Trophoblast cell (in vitro differentiated cells and primary cell): ENCODE measurements at regions not wholly inside any gene's neighbourhood (a gene's known extent, or its start where the extent isn't known, plus 50 kb on each side); places are given as distances from the start of the nearest gene placed in this dataset.

Experiments
- DNase-seq, 2 donors: peaks; one replicate each; pipeline ENCODE4 v3.0.0-alpha.2; 2016
- H2AFZ ChIP-seq: 2 replicates; pipeline ENCODE4 v1.6.1; 2013; ENCODE audit warnings: low read length, moderate library complexity, mild to moderate bottlenecking; ENCODE audit not compliant: insufficient read depth, poor library complexity
- H2AK5ac ChIP-seq: 2 replicates; pipeline ENCODE4 v1.6.1; 2013; ENCODE audit warnings: mild to moderate bottlenecking, low read length
- H2BK120ac ChIP-seq: 2 replicates; pipeline ENCODE4 v1.6.1; 2013; ENCODE audit warnings: low read length, mild to moderate bottlenecking, moderate library complexity; ENCODE audit not compliant: insufficient read depth, poor library complexity
- H2BK12ac ChIP-seq: 2 replicates; pipeline ENCODE4 v1.6.1; 2013; ENCODE audit warnings: mild to moderate bottlenecking, low read length, moderate library complexity
- H2BK5ac ChIP-seq: 2 replicates; pipeline ENCODE4 v1.6.1; 2013; ENCODE audit warnings: low read length, low read depth, moderate library complexity, mild to moderate bottlenecking; ENCODE audit not compliant: poor library complexity
- H3K14ac ChIP-seq: 2 replicates; pipeline ENCODE4 v1.6.1; 2013; ENCODE audit warnings: mild to moderate bottlenecking, low read length
- H3K18ac ChIP-seq: 2 replicates; pipeline ENCODE4 v1.6.1; 2013; ENCODE audit warnings: mild to moderate bottlenecking, low read length
- H3K23ac ChIP-seq: 2 replicates; pipeline ENCODE4 v1.6.1; 2013; ENCODE audit warnings: low read length
- H3K27ac ChIP-seq: 2 replicates; pipeline ENCODE4 v1.5.1; 2013; ENCODE audit warnings: low read depth, mild to moderate bottlenecking, inconsistent platforms, low read length, moderate library complexity
- H3K27me3 ChIP-seq: 2 replicates; pipeline ENCODE4 v1.6.1; 2013; ENCODE audit warnings: inconsistent platforms, mild to moderate bottlenecking, low read length, moderate library complexity; ENCODE audit not compliant: insufficient read depth
- H3K36me3 ChIP-seq, 2 experiments: 1 replicate in 1 of 2; 2 replicates in 1 of 2; pipeline ENCODE4 v1.6.1; 2013; ENCODE audit warnings: low read length in 2 of 2, mild to moderate bottlenecking in 2 of 2, moderate library complexity in 1 of 2; ENCODE audit not compliant: insufficient read depth in 2 of 2, control insufficient read depth in 1 of 2
- H3K4ac ChIP-seq: 2 replicates; pipeline ENCODE4 v1.6.1; 2013; ENCODE audit warnings: low read depth, mild to moderate bottlenecking, low read length, moderate library complexity
- H3K4me1 ChIP-seq, 2 experiments: 1 replicate in 1 of 2; 2 replicates in 1 of 2; pipeline ENCODE4 v1.6.1; 2013; ENCODE audit warnings: low read length in 2 of 2, mild to moderate bottlenecking in 2 of 2, moderate library complexity in 1 of 2; ENCODE audit not compliant: insufficient read depth in 2 of 2, control insufficient read depth in 1 of 2
- H3K4me2 ChIP-seq: 2 replicates; pipeline ENCODE4 v1.6.1; 2013; ENCODE audit warnings: inconsistent platforms, mild to moderate bottlenecking, low read length, moderate library complexity
- H3K4me3 ChIP-seq: 2 replicates; pipeline ENCODE4 v1.5.1; 2013; ENCODE audit warnings: mild to moderate bottlenecking, low read depth, low read length, inconsistent platforms
- H3K79me1 ChIP-seq: one replicate; pipeline ENCODE4 v1.6.1; 2013; ENCODE audit warnings: low read length
- H3K79me2 ChIP-seq: 2 replicates; pipeline ENCODE4 v1.6.1; 2013; ENCODE audit warnings: low read length, mild to moderate bottlenecking; ENCODE audit not compliant: control insufficient read depth, insufficient read depth, poor library complexity
- H3K9ac ChIP-seq: 2 replicates; pipeline ENCODE4 v1.6.1; 2013; ENCODE audit warnings: mild to moderate bottlenecking, low read length
- H3K9me3 ChIP-seq: 2 replicates; pipeline ENCODE4 v1.6.1; 2013; ENCODE audit warnings: low read depth, mild to moderate bottlenecking, control low read depth, inconsistent platforms, low read length; ENCODE audit not compliant: insufficient read depth
- H4K12ac ChIP-seq: 2 replicates; pipeline ENCODE4 v1.6.1; 2013; ENCODE audit warnings: low read depth, mild to moderate bottlenecking, low read length, moderate library complexity
- H4K8ac ChIP-seq: 2 replicates; pipeline ENCODE4 v1.6.1; 2013; ENCODE audit warnings: low read depth, mild to moderate bottlenecking, low read length, moderate library complexity
- H4K91ac ChIP-seq: one replicate; pipeline ENCODE4 v1.6.1; 2013; ENCODE audit warnings: low read depth, mild to moderate bottlenecking, low read length, moderate library complexity
- WGBS: extraction: QIAGEN DNeasy Blood & Tissue Kit; methylation state at CpG from one replicate; pipeline ENCODE4 v1.1.7; 2013; ENCODE audit warnings: missing lambda C conversion rate; ENCODE audit not compliant: insufficient read length, insufficient coverage; ENCODE audit errors: extremely low coverage; 5-methylcytosine and 5-hydroxymethylcytosine counted together

GRCh38 chr4:120156120-120156718 lies 89.6 kb upstream of the MAD2L1 start:
- Histone ChIP-seq H2BK120ac (no peak overlapping the region), H3K4ac (no peak overlapping the region), H3K79me2 (no peaks in the 10 kb centered on the region), H2BK5ac (no peak overlapping the region), H3K4me3 (no peak overlapping the region), H3K9me3 (no peaks in the 10 kb centered on the region), H3K14ac (no peak overlapping the region), H2AK5ac (no peak overlapping the region), H2AFZ (no peak overlapping the region), H3K9ac (no peak overlapping the region), H3K4me2 (no peak overlapping the region), H3K27ac (no peak overlapping the region), H3K23ac (no peak overlapping the region), H3K18ac (no peak overlapping the region), H4K8ac (no peak overlapping the region), H4K91ac (no peak overlapping the region), H4K12ac (no peak overlapping the region), H3K36me3 (no peaks in the 10 kb centered on the region), H2BK12ac (no peak overlapping the region), H3K79me1 (no peaks in the 10 kb centered on the region), H3K4me1 (no peaks in the 10 kb centered on the region), H3K27me3 (no peaks in the 10 kb centered on the region)
- no CpG with 5 or more reads among the region's 5 CpGs for WGBS
- peak; percentile 42 to 87 for DNase-seq

DNA sequence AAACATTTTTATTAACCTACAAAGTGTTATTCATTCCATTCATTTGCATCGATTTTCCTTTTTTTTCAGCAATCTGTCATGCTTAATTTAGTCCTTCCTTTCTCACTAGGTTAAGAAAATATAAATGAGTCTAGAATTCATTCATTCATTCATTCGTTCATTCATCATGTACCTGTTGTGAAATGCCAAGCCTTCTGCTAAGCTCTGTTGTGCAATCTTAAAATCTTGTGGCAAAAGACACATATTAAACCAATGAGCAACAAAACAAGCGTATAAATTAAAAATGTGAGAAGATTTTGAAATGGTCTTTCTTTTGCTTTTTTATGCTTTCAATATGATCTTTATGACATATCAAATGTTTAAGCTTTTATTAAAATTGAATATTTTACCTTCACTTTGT lies 88.6 kb upstream of the MAD2L1 start:
- Histone ChIP-seq H3K9me3 (no peaks in the 10 kb centered on the region), H3K4me1 (no peaks in the 10 kb centered on the region), H2BK120ac (no peak overlapping the region), H2BK12ac (no peak overlapping the region), H3K79me2 (no peaks in the 10 kb centered on the region), H3K27me3 (no peaks in the 10 kb centered on the region), H3K23ac (no peak overlapping the region), H2AK5ac (no peak overlapping the region), H3K14ac (no peak overlapping the region), H3K4ac (no peak overlapping the region), H3K9ac (no peak overlapping the region), H3K18ac (no peak overlapping the region), H3K79me1 (no peaks in the 10 kb centered on the region), H4K91ac (no peak overlapping the region), H2AFZ (no peak overlapping the region), H4K12ac (no peak overlapping the region), H3K36me3 (no peaks in the 10 kb centered on the region), H2BK5ac (no peak overlapping the region), H4K8ac (no peak overlapping the region), H3K27ac (no peak overlapping the region), H3K4me3 (no peak overlapping the region), H3K4me2 (no peak overlapping the region)
- no CpG with 5 or more reads among the region's 3 CpGs for WGBS
- no peak for DNase-seq

DNA sequence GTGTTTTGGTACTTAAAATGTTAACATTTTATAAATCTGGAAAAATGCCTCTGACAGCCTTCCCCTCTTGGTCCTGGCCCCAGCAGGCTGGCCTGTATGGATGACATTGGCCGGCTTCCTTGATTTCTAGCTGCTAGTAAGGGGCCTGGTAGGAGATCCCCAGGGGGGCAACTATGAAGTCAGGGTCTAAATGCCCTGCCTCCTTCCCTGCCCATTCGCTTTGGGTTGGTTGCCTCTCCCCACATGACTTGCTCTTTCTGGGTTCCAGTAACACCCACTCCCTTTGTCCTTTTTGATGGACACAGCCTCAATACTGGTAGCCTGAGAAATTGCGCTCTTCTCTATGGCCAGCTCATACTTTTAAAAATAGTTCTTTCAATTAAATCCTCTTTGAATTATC lies 78.0 kb upstream of the MAD2L1 start:
- H3K23ac ChIP-seq: no peak overlapping the region
- H4K8ac ChIP-seq: peak overlapping the region; percentile 73
- H3K4me2 ChIP-seq: no peak overlapping the region
- H4K12ac ChIP-seq: no peak overlapping the region
- peak overlapping the region; percentile 32 for H2BK12ac ChIP-seq
- no peaks in the 10 kb centered on the region for H3K27me3 ChIP-seq
- peak overlapping the region; percentile 82 for H2BK120ac ChIP-seq
- H3K79me2 ChIP-seq: no peaks in the 10 kb centered on the region
- no CpG with 5 or more reads among the region's 3 CpGs for WGBS
- no peaks in the 10 kb centered on the region for H3K4me1 ChIP-seq
- no peaks in the 10 kb centered on the region for H3K9me3 ChIP-seq
- H3K4ac ChIP-seq: peak overlapping the region; percentile 12
- peaks cover 0 to 2% of the 10 kb centered on the region in 2 experiments for H3K36me3 ChIP-seq
- H3K9ac ChIP-seq: peak overlapping the region; percentile 1
- H2AFZ ChIP-seq: no peak overlapping the region
- H3K14ac ChIP-seq: peak overlapping the region; percentile 32
- H3K27ac ChIP-seq: no peak overlapping the region
- H3K18ac ChIP-seq: no peak overlapping the region
- no peak for DNase-seq
- H2AK5ac ChIP-seq: peak overlapping the region; percentile 83
- no peaks in the 10 kb centered on the region for H3K79me1 ChIP-seq
- H4K91ac ChIP-seq: peak overlapping the region; percentile 50
- no peak overlapping the region for H3K4me3 ChIP-seq
- H2BK5ac ChIP-seq: peak overlapping the region; percentile 82

DNA sequence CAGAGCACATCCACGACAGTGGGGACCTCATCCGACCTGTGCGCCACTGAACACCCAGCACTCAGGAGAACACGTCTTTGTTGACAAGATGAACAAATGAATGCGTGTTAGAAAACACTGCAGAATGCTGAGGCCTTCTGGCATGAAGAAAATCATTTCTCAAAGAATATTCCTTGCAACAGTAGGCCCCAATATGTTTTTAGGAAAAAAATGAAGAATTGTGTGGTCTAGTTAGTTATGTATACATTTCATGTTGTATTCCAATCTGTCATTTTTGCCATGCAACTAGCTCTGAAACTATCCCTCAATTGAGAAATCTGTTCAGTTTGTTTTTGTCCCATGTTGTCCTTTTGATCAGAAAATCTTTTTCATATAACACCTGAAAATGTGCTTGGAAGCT lies 77.4 kb upstream of the MAD2L1 start:
- Histone ChIP-seq H3K14ac (no peak overlapping the region), H2BK5ac (no peak overlapping the region), H3K4me3 (no peak overlapping the region), H3K9ac (no peak overlapping the region), H3K4me1 (no peaks in the 10 kb centered on the region), H2AK5ac (no peak overlapping the region), H4K8ac (no peak overlapping the region), H2AFZ (no peak overlapping the region), H3K4ac (no peak overlapping the region), H3K18ac (no peak overlapping the region), H3K27ac (no peak overlapping the region), H3K27me3 (no peaks in the 10 kb centered on the region), H3K23ac (no peak overlapping the region), H4K91ac (no peak overlapping the region), H4K12ac (no peak overlapping the region), H2BK120ac (no peak overlapping the region), H2BK12ac (no peak overlapping the region), H3K79me1 (no peaks in the 10 kb centered on the region), H3K9me3 (peaks cover 1% of the 10 kb centered on the region), H3K36me3 (peaks cover 0 to 2% of the 10 kb centered on the region in 2 experiments), H3K79me2 (no peaks in the 10 kb centered on the region), H3K4me2 (no peak overlapping the region)
- DNase-seq: no peak
- no CpG with 5 or more reads among the region's 5 CpGs for WGBS
